OCI-LY3 (cell line): ENCODE measurements at regions not wholly inside any gene's neighbourhood (a gene's known extent, or its start where the extent isn't known, plus 50 kb on each side); places are given as distances from the start of the nearest gene placed in this dataset.

Experiments used
- EZH2phosphoT487 ChIP-seq: fragments of 200-600 bp; shearing (Covaris generic); IDR thresholded peaks from 2 replicates; pipeline ENCODE4 v1.6.1; 2018; ENCODE audit warnings: antibody characterized with exemption, mixed run types, low read depth
- TF ChIP-seq, protein P1 (sequence below): fragments of 200-600, 300-600 bp; sonication (generic); IDR thresholded peaks from 2 replicates; pipeline ENCODE4 v1.5.1; 2014; ENCODE audit warnings: antibody characterized with exemption, low read length, low read depth

- TF ChIP-seq, protein P1, sequence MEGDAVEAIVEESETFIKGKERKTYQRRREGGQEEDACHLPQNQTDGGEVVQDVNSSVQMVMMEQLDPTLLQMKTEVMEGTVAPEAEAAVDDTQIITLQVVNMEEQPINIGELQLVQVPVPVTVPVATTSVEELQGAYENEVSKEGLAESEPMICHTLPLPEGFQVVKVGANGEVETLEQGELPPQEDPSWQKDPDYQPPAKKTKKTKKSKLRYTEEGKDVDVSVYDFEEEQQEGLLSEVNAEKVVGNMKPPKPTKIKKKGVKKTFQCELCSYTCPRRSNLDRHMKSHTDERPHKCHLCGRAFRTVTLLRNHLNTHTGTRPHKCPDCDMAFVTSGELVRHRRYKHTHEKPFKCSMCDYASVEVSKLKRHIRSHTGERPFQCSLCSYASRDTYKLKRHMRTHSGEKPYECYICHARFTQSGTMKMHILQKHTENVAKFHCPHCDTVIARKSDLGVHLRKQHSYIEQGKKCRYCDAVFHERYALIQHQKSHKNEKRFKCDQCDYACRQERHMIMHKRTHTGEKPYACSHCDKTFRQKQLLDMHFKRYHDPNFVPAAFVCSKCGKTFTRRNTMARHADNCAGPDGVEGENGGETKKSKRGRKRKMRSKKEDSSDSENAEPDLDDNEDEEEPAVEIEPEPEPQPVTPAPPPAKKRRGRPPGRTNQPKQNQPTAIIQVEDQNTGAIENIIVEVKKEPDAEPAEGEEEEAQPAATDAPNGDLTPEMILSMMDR = no peak
- no peak for TF ChIP-seq EZH2phosphoT487
Measured at GRCh38 chr13:109312399-109312798, 474.0 kb downstream of the IRS2 start.
